ENCODE measurements at regions not wholly inside any gene's neighbourhood (a gene's known extent, or its start where the extent isn't known, plus 50 kb on each side); places are given as distances from the start of the nearest gene placed in this dataset.

GRCh38 chr5:18789218-18789998, 1155.1 kb downstream of the TAF11L14 start:
- no peaks in the 10 kb centered on the region for H3K9me3 Mint-ChIP-seq (ENCODE audit: low read depth)
- no peak overlapping the region for H3K27ac Mint-ChIP-seq
- no peaks in the 10 kb centered on the region for H3K36me3 Mint-ChIP-seq (ENCODE audit: insufficient read depth)
- DNase-seq (ENCODE audit: low spot score, unreplicated experiment): no peak
- TF ChIP-seq CTCF (IDR thresholded peaks at IDR 0.05; ENCODE audit: unreplicated experiment): no peak
- H3K4me3 Mint-ChIP-seq (ENCODE audit: low read depth): no peak overlapping the region
- no peaks in the 10 kb centered on the region for H3K27me3 Mint-ChIP-seq
- peaks cover 3% of the 10 kb centered on the region for H3K4me1 Mint-ChIP-seq (ENCODE audit: low read depth)

GRCh38 chr5:18792145-18792544, 1157.9 kb downstream of the TAF11L14 start:
- no peak overlapping the region for H3K4me3 Mint-ChIP-seq (ENCODE audit: low read depth)
- peaks cover 3% of the 10 kb centered on the region for H3K4me1 Mint-ChIP-seq (ENCODE audit: low read depth)
- no peak overlapping the region for H3K27ac Mint-ChIP-seq
- no peaks in the 10 kb centered on the region for H3K36me3 Mint-ChIP-seq (ENCODE audit: insufficient read depth)
- no peak for DNase-seq (ENCODE audit: low spot score, unreplicated experiment)
- H3K9me3 Mint-ChIP-seq (ENCODE audit: low read depth): no peaks in the 10 kb centered on the region
- TF ChIP-seq CTCF (IDR thresholded peaks at IDR 0.05; ENCODE audit: unreplicated experiment): no peak
- peaks cover 2% of the 10 kb centered on the region for H3K27me3 Mint-ChIP-seq

GRCh38 chr5:18797222-18797621, 1163.0 kb downstream of the TAF11L14 start:
- Mint-ChIP-seq H3K4me3 (ENCODE audit: low read depth) (no peak overlapping the region), H3K27ac (no peak overlapping the region), H3K9me3 (ENCODE audit: low read depth) (no peaks in the 10 kb centered on the region), H3K36me3 (ENCODE audit: insufficient read depth) (no peaks in the 10 kb centered on the region), H3K4me1 (ENCODE audit: low read depth) (peaks cover 8% of the 10 kb centered on the region), H3K27me3 (peaks cover 3% of the 10 kb centered on the region)
- no peak for DNase-seq (ENCODE audit: low spot score, unreplicated experiment)
- no peak for TF ChIP-seq CTCF (IDR thresholded peaks at IDR 0.05; ENCODE audit: unreplicated experiment)

GRCh38 chr5:18798058-18798457, 1163.8 kb downstream of the TAF11L14 start:
- DNase-seq (ENCODE audit: low spot score, unreplicated experiment): no peak
- Mint-ChIP-seq H3K27ac (no peak overlapping the region), H3K4me3 (ENCODE audit: low read depth) (no peak overlapping the region), H3K27me3 (peaks cover 3% of the 10 kb centered on the region), H3K9me3 (ENCODE audit: low read depth) (no peaks in the 10 kb centered on the region), H3K36me3 (ENCODE audit: insufficient read depth) (no peaks in the 10 kb centered on the region), H3K4me1 (ENCODE audit: low read depth) (peaks cover 8% of the 10 kb centered on the region)
- TF ChIP-seq CTCF (IDR thresholded peaks at IDR 0.05; ENCODE audit: unreplicated experiment): no peak

GRCh38 chr5:18799482-18800128, 1165.3 kb downstream of the TAF11L14 start:
- Mint-ChIP-seq H3K27ac (peak overlapping the region; percentile 33), H3K4me3 (ENCODE audit: low read depth) (no peak overlapping the region), H3K36me3 (ENCODE audit: insufficient read depth) (no peaks in the 10 kb centered on the region), H3K4me1 (ENCODE audit: low read depth) (peaks cover 8% of the 10 kb centered on the region), H3K9me3 (ENCODE audit: low read depth) (no peaks in the 10 kb centered on the region), H3K27me3 (peaks cover 3% of the 10 kb centered on the region)
- no peak for DNase-seq (ENCODE audit: low spot score, unreplicated experiment)
- TF ChIP-seq CTCF (IDR thresholded peaks at IDR 0.05; ENCODE audit: unreplicated experiment): no peak

All from progenitor cell of endocrine pancreas (in vitro differentiated cells).